ENCODE measurements at regions not wholly inside any gene's neighbourhood (a gene's known extent, or its start where the extent isn't known, plus 50 kb on each side); places are given as distances from the start of the nearest gene placed in this dataset.

GRCh38 chr10:120689777-120690529 lies 161.2 kb upstream of the WDR11 start:
- Histone ChIP-seq H3K4me1 (ENCODE audit: insufficient read depth, low read length, poor library complexity, severe bottlenecking) (no peaks in the 10 kb centered on the region), H3K36me3 (ENCODE audit: insufficient read depth, low read length) (no peaks in the 10 kb centered on the region), H3K4me3 (ENCODE audit: low read depth, low read length, poor library complexity, severe bottlenecking) (no peak overlapping the region), H3K79me2 (ENCODE audit: insufficient read depth, low read depth, low read length) (no peaks in the 10 kb centered on the region), H3K27ac (ENCODE audit: low read depth, low read length, poor library complexity, severe bottlenecking) (no peak overlapping the region), H2AFZ (ENCODE audit: low read length) (no peak overlapping the region), H3K4me2 (ENCODE audit: low read length) (no peak overlapping the region), H4K20me1 (ENCODE audit: insufficient read depth, low read length) (no peaks in the 10 kb centered on the region), H3K9me2 (ENCODE audit: insufficient read depth, low read length) (no peaks in the 10 kb centered on the region), H3K9me3 (ENCODE audit: low read length) (no peaks in the 10 kb centered on the region)
- intact Hi-C loops (cut with micrococcal nuclease; ENCODE audit: unreplicated experiment): no loop called here
- CTCF ChIA-PET (ENCODE audit: unreplicated experiment): no interaction called here
- POLR2A ChIA-PET: interaction anchor here (0.6 kb wide), 1 partner anchor 162 kb away, joined by 3 read pairs; no protein-coding TSS in a partner anchor
- TF ChIP-seq EZH2phosphoT487 (IDR thresholded peaks at IDR 0.05; ENCODE audit: borderline replicate concordance, low read depth, low read length): no peak
- TF ChIP-seq CTCF (conservative IDR thresholded peaks at IDR 0.05; ENCODE audit: low read length): no peak
- DNase-seq (ENCODE audit: low spot score): no peak
- BruUV-seq (replicated peaks): no TSS peak

GRCh38 chr10:120691625-120692024 lies 159.5 kb upstream of the WDR11 start:
- Histone ChIP-seq H3K9me3 (ENCODE audit: low read length) (no peaks in the 10 kb centered on the region), H2AFZ (ENCODE audit: low read length) (no peak overlapping the region), H3K79me2 (ENCODE audit: insufficient read depth, low read depth, low read length) (no peaks in the 10 kb centered on the region), H3K4me3 (ENCODE audit: low read depth, low read length, poor library complexity, severe bottlenecking) (no peak overlapping the region), H3K4me2 (ENCODE audit: low read length) (no peak overlapping the region), H3K9me2 (ENCODE audit: insufficient read depth, low read length) (no peaks in the 10 kb centered on the region), H3K27ac (ENCODE audit: low read depth, low read length, poor library complexity, severe bottlenecking) (no peak overlapping the region), H4K20me1 (ENCODE audit: insufficient read depth, low read length) (no peaks in the 10 kb centered on the region), H3K36me3 (ENCODE audit: insufficient read depth, low read length) (no peaks in the 10 kb centered on the region), H3K4me1 (ENCODE audit: insufficient read depth, low read length, poor library complexity, severe bottlenecking) (no peaks in the 10 kb centered on the region)
- no peak for TF ChIP-seq CTCF (conservative IDR thresholded peaks at IDR 0.05; ENCODE audit: low read length)
- TF ChIP-seq EZH2phosphoT487 (IDR thresholded peaks at IDR 0.05; ENCODE audit: borderline replicate concordance, low read depth, low read length): no peak
- no peak for DNase-seq (ENCODE audit: low spot score)
- no TSS peak for BruUV-seq (replicated peaks)
- intact Hi-C loops (cut with micrococcal nuclease; ENCODE audit: unreplicated experiment): no loop called here
- ChIA-PET CTCF (ENCODE audit: unreplicated experiment) (no interaction called here), POLR2A (no interaction called here)

- TF ChIP-seq CTCF (conservative IDR thresholded peaks at IDR 0.05; ENCODE audit: low read length) (no peak), EZH2phosphoT487 (IDR thresholded peaks at IDR 0.05; ENCODE audit: borderline replicate concordance, low read depth, low read length) (no peak)
- Histone ChIP-seq H3K4me3 (ENCODE audit: low read depth, low read length, poor library complexity, severe bottlenecking) (no peak overlapping the region), H3K9me3 (ENCODE audit: low read length) (no peaks in the 10 kb centered on the region), H3K36me3 (ENCODE audit: insufficient read depth, low read length) (no peaks in the 10 kb centered on the region), H3K4me2 (ENCODE audit: low read length) (no peak overlapping the region), H4K20me1 (ENCODE audit: insufficient read depth, low read length) (no peaks in the 10 kb centered on the region), H3K9me2 (ENCODE audit: insufficient read depth, low read length) (no peaks in the 10 kb centered on the region), H2AFZ (ENCODE audit: low read length) (no peak overlapping the region), H3K27ac (ENCODE audit: low read depth, low read length, poor library complexity, severe bottlenecking) (no peak overlapping the region), H3K79me2 (ENCODE audit: insufficient read depth, low read depth, low read length) (no peaks in the 10 kb centered on the region), H3K4me1 (ENCODE audit: insufficient read depth, low read length, poor library complexity, severe bottlenecking) (no peaks in the 10 kb centered on the region)
- intact Hi-C loops (cut with micrococcal nuclease; ENCODE audit: unreplicated experiment): no loop called here
- POLR2A ChIA-PET: no interaction called here
- no TSS peak for BruUV-seq (replicated peaks)
- no peak for DNase-seq (ENCODE audit: low spot score)
- CTCF ChIA-PET (ENCODE audit: unreplicated experiment): no interaction called here
These were observed 150.7 kb upstream of the WDR11 start for GRCh38 chr10:120700426-120700825.

Data from OCI-LY7 (cell line).